ENCODE measurements at regions not wholly inside any gene's neighbourhood (a gene's known extent, or its start where the extent isn't known, plus 50 kb on each side); places are given as distances from the start of the nearest gene placed in this dataset.

- H3K4me3 ChIP-seq (ENCODE audit: low read length): no peak overlapping the region
- no peak for DNase-seq (ENCODE audit: low read depth)
- TF ChIP-seq CTCF (conservative IDR thresholded peaks at IDR 0.05; ENCODE audit: low read depth, low read length): no peak
These were observed 177.4 kb upstream of the RREB1 start for GRCh38 chr6:6930223-6930880.

GRCh38 chr6:6931071-6932025 is 176.4 kb upstream of the RREB1 start:
- TF ChIP-seq CTCF (conservative IDR thresholded peaks at IDR 0.05; ENCODE audit: low read depth, low read length): no peak
- DNase-seq (ENCODE audit: low read depth): no peak
- H3K4me3 ChIP-seq (ENCODE audit: low read length): no peak overlapping the region

- DNase-seq (ENCODE audit: low read depth): no peak
- no peak overlapping the region for H3K4me3 ChIP-seq (ENCODE audit: low read length)
- no peak for TF ChIP-seq CTCF (conservative IDR thresholded peaks at IDR 0.05; ENCODE audit: low read depth, low read length)
These were observed 175.4 kb upstream of the RREB1 start for GRCh38 chr6:6932341-6932740.

GRCh38 chr6:6932968-6933367 is 174.8 kb upstream of the RREB1 start:
- H3K4me3 ChIP-seq (ENCODE audit: low read length): no peak overlapping the region
- TF ChIP-seq CTCF (conservative IDR thresholded peaks at IDR 0.05; ENCODE audit: low read depth, low read length): no peak
- no peak for DNase-seq (ENCODE audit: low read depth)

GRCh38 chr6:6940031-6941025 is 167.4 kb upstream of the RREB1 start:
- no peak for TF ChIP-seq CTCF (conservative IDR thresholded peaks at IDR 0.05; ENCODE audit: low read depth, low read length)
- DNase-seq (ENCODE audit: low read depth): no peak
- H3K4me3 ChIP-seq (ENCODE audit: low read length): no peak overlapping the region

- DNase-seq (ENCODE audit: low read depth): no peak
- no peak for TF ChIP-seq CTCF (conservative IDR thresholded peaks at IDR 0.05; ENCODE audit: low read depth, low read length)
- H3K4me3 ChIP-seq (ENCODE audit: low read length): no peak overlapping the region
These were observed 166.6 kb upstream of the RREB1 start for GRCh38 chr6:6941201-6941600.
